HG03378 (cell line): ENCODE measurements at regions not wholly inside any gene's neighbourhood (a gene's known extent, or its start where the extent isn't known, plus 50 kb on each side); places are given as distances from the start of the nearest gene placed in this dataset.
"Not testable (repeated sequence)": the region's sequence is repeated elsewhere in the genome, so short reads cannot be mapped to it uniquely, and the experiment has no call there.

Source experiments
- ATAC-seq: cut with Tn5 transposase; IDR thresholded peaks from one replicate; pipeline ENCODE4 v1.9.1; 2021; ENCODE audit warnings: mild to moderate bottlenecking, moderate library complexity; ENCODE audit not compliant: unreplicated experiment

- ATAC-seq, result not testable (repeated sequence)
Measured at GRCh38 chr17:16844669-16845068, 127.2 kb downstream of the TNFRSF13B start.

- not testable (repeated sequence) for ATAC-seq
Measured at GRCh38 chr17:16843511-16843910, 128.4 kb downstream of the TNFRSF13B start.

- ATAC-seq, result not testable (repeated sequence)
Measured at GRCh38 chr17:16842346-16842745, 129.6 kb downstream of the TNFRSF13B start.

GRCh38 chr17:16841896-16842295 lies 130.0 kb downstream of the TNFRSF13B start:
- not testable (repeated sequence) for ATAC-seq

GRCh38 chr17:16840219-16840618 lies 131.7 kb downstream of the TNFRSF13B start:
- not testable (repeated sequence) for ATAC-seq

- not testable (repeated sequence) for ATAC-seq
Measured at GRCh38 chr17:16839242-16840175, 132.4 kb downstream of the TNFRSF13B start.

GRCh38 chr17:16838795-16839194 lies 133.1 kb downstream of the TNFRSF13B start:
- not testable (repeated sequence) for ATAC-seq

GRCh38 chr17:16838287-16838686 lies 133.6 kb downstream of the TNFRSF13B start:
- ATAC-seq, result not testable (repeated sequence)

GRCh38 chr17:16837468-16838266 lies 134.3 kb downstream of the TNFRSF13B start:
- not testable (repeated sequence) for ATAC-seq

GRCh38 chr17:16836315-16836915 lies 135.5 kb downstream of the TNFRSF13B start:
- ATAC-seq, result not testable (repeated sequence)

- ATAC-seq, result not testable (repeated sequence)
Measured at GRCh38 chr17:16833517-16833916, 138.4 kb downstream of the TNFRSF13B start.

GRCh38 chr17:16832853-16833252 lies 139.1 kb downstream of the TNFRSF13B start:
- ATAC-seq, result not testable (repeated sequence)

GRCh38 chr17:16832206-16832605 lies 139.7 kb downstream of the TNFRSF13B start:
- ATAC-seq, result not testable (repeated sequence)

GRCh38 chr17:16830770-16831169 lies 140.7 kb downstream of the CCDC144A start:
- not testable (repeated sequence) for ATAC-seq

- not testable (repeated sequence) for ATAC-seq
Measured at GRCh38 chr17:16830219-16830618, 140.2 kb downstream of the CCDC144A start.
